Osteoblast (primary cell): ENCODE measurements at regions not wholly inside any gene's neighbourhood (a gene's known extent, or its start where the extent isn't known, plus 50 kb on each side); places are given as distances from the start of the nearest gene placed in this dataset.

Experiments
- DNase-seq: peaks from one replicate; pipeline ENCODE4 v3.0.0; 2011; ENCODE audit warnings: low spot score, mixed read lengths; ENCODE audit not compliant: insufficient read length; ENCODE audit errors: missing footprints
- H2AFZ ChIP-seq: 2 replicates; pipeline ENCODE4 v1.6.0; 2011; ENCODE audit warnings: mild to moderate bottlenecking, low read length
- H3K27ac ChIP-seq: 2 replicates; pipeline ENCODE4 v1.5.1; 2011; ENCODE audit warnings: mild to moderate bottlenecking, low read depth, low read length, moderate library complexity
- H3K27me3 ChIP-seq: 2 replicates; pipeline ENCODE4 v1.6.0; 2012; ENCODE audit warnings: mild to moderate bottlenecking, control low read depth, inconsistent platforms, low read length, moderate library complexity; ENCODE audit not compliant: insufficient read depth
- H3K36me3 ChIP-seq: 2 replicates; pipeline ENCODE4 v1.5.1; 2011; ENCODE audit warnings: mild to moderate bottlenecking, low read length, control low read depth, moderate library complexity; ENCODE audit not compliant: insufficient read depth
- H3K4me1 ChIP-seq: 2 replicates; pipeline ENCODE4 v1.5.1; 2011; ENCODE audit warnings: mild to moderate bottlenecking, low read length, control low read depth, moderate library complexity; ENCODE audit not compliant: insufficient read depth
- H3K4me2 ChIP-seq: 2 replicates; pipeline ENCODE4 v1.6.0; 2011; ENCODE audit warnings: mild to moderate bottlenecking, low read length; ENCODE audit not compliant: insufficient read depth
- H3K4me3 ChIP-seq: fragments of 200-600 bp; sonication (generic); 3 replicates; pipeline ENCODE4 v1.5.1; 2012; ENCODE audit warnings: mild to moderate bottlenecking, low read length, inconsistent platforms; ENCODE audit not compliant: insufficient read depth
- H3K79me2 ChIP-seq: 2 replicates; pipeline ENCODE4 v1.6.0; 2012; ENCODE audit warnings: mild to moderate bottlenecking, low read length, control low read depth, inconsistent platforms; ENCODE audit not compliant: insufficient read depth
- H3K9me3 ChIP-seq: 2 replicates; pipeline ENCODE4 v1.5.1; 2011; ENCODE audit warnings: low read depth, low read length, control low read depth
- H4K20me1 ChIP-seq: 2 replicates; pipeline ENCODE4 v1.6.0; 2012; ENCODE audit warnings: mild to moderate bottlenecking, low read length, control low read depth; ENCODE audit not compliant: insufficient read depth
- TF ChIP-seq, protein P1 (sequence below): IDR thresholded peaks from 2 replicates; pipeline ENCODE4 v1.5.1; 2011; ENCODE audit warnings: mild to moderate bottlenecking, low read depth, low read length, moderate library complexity; ENCODE audit errors: extremely low read depth

GRCh38 chr6:94590416-94590815 lies 986.9 kb upstream of the MANEA start:
- no peak for DNase-seq
- Histone ChIP-seq H3K36me3 (no peaks in the 10 kb centered on the region), H3K4me1 (no peaks in the 10 kb centered on the region), H4K20me1 (no peaks in the 10 kb centered on the region), H3K4me2 (no peak overlapping the region), H3K79me2 (no peaks in the 10 kb centered on the region), H3K27ac (no peak overlapping the region), H2AFZ (no peak overlapping the region), H3K4me3 (no peak overlapping the region), H3K9me3 (no peaks in the 10 kb centered on the region), H3K27me3 (no peaks in the 10 kb centered on the region)
- TF ChIP-seq, protein P1, sequence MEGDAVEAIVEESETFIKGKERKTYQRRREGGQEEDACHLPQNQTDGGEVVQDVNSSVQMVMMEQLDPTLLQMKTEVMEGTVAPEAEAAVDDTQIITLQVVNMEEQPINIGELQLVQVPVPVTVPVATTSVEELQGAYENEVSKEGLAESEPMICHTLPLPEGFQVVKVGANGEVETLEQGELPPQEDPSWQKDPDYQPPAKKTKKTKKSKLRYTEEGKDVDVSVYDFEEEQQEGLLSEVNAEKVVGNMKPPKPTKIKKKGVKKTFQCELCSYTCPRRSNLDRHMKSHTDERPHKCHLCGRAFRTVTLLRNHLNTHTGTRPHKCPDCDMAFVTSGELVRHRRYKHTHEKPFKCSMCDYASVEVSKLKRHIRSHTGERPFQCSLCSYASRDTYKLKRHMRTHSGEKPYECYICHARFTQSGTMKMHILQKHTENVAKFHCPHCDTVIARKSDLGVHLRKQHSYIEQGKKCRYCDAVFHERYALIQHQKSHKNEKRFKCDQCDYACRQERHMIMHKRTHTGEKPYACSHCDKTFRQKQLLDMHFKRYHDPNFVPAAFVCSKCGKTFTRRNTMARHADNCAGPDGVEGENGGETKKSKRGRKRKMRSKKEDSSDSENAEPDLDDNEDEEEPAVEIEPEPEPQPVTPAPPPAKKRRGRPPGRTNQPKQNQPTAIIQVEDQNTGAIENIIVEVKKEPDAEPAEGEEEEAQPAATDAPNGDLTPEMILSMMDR = no peak

- Histone ChIP-seq H3K4me1 (no peaks in the 10 kb centered on the region), H3K4me2 (no peak overlapping the region), H3K4me3 (no peak overlapping the region), H3K27ac (no peak overlapping the region), H2AFZ (no peak overlapping the region), H3K36me3 (no peaks in the 10 kb centered on the region), H3K27me3 (no peaks in the 10 kb centered on the region), H4K20me1 (no peaks in the 10 kb centered on the region), H3K9me3 (no peaks in the 10 kb centered on the region), H3K79me2 (no peaks in the 10 kb centered on the region)
- no peak for DNase-seq
- TF ChIP-seq, protein P1 = no peak
Observed at GRCh38 chr6:94588301-94588700, 989.0 kb upstream of the MANEA start.

DNA sequence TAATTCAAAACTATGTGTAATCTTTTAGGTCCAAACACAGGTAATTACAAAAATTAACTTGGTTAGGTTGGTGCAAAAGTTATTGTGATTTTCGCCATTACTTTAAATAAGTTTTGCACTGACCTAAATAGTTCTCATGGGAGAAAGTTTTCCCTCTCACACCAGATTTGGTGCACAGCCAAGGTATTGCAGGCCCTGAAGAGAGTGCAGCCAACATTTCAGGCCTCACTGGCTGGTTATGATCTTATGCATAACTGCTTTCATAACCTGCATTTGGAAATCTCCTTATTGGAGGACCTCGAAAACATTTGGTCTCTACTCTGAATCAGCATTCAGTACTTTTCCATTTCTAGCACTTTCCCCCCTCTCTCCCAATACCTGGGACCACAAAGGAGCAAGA lies 993.1 kb upstream of the MANEA start:
- no peak overlapping the region for H3K4me2 ChIP-seq
- H2AFZ ChIP-seq = no peak overlapping the region
- no peak overlapping the region for H3K4me3 ChIP-seq
- no peaks in the 10 kb centered on the region for H3K79me2 ChIP-seq
- H3K27me3 ChIP-seq = no peaks in the 10 kb centered on the region
- no peaks in the 10 kb centered on the region for H3K9me3 ChIP-seq
- H3K36me3 ChIP-seq = no peaks in the 10 kb centered on the region
- H3K4me1 ChIP-seq = no peaks in the 10 kb centered on the region
- no peak overlapping the region for H3K27ac ChIP-seq
- TF ChIP-seq, protein P1 = no peak
- no peaks in the 10 kb centered on the region for H4K20me1 ChIP-seq
- DNase-seq = no peak

DNA sequence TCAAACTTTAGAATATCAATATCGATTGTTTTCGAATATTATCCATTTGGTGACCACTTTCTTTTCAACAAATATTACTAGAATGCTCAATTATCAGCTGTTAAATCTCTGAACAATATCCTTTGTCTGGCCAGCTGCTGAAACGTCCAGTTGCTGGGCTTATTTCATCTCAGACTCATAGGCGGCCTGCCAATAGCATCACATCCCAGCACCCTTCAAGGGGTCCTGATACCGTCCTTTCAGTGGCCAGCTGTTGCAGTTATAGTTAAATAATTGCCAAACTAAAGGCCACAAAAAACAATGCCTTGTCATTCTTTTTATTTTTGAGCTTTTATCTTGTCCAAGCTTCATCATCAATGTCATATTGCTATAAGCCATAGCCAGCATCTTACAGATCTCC lies 1006.8 kb upstream of the MANEA start:
- H3K79me2 ChIP-seq = no peaks in the 10 kb centered on the region
- TF ChIP-seq, protein P1 = no peak
- H2AFZ ChIP-seq = no peak overlapping the region
- H3K27ac ChIP-seq = no peak overlapping the region
- H3K4me1 ChIP-seq = no peaks in the 10 kb centered on the region
- H4K20me1 ChIP-seq = no peaks in the 10 kb centered on the region
- no peak for DNase-seq
- H3K9me3 ChIP-seq = no peaks in the 10 kb centered on the region
- no peaks in the 10 kb centered on the region for H3K27me3 ChIP-seq
- H3K36me3 ChIP-seq = no peaks in the 10 kb centered on the region
- no peak overlapping the region for H3K4me2 ChIP-seq
- H3K4me3 ChIP-seq = no peak overlapping the region
